ENCODE measurements at regions not wholly inside any gene's neighbourhood (a gene's known extent, or its start where the extent isn't known, plus 50 kb on each side); places are given as distances from the start of the nearest gene placed in this dataset.

DNA sequence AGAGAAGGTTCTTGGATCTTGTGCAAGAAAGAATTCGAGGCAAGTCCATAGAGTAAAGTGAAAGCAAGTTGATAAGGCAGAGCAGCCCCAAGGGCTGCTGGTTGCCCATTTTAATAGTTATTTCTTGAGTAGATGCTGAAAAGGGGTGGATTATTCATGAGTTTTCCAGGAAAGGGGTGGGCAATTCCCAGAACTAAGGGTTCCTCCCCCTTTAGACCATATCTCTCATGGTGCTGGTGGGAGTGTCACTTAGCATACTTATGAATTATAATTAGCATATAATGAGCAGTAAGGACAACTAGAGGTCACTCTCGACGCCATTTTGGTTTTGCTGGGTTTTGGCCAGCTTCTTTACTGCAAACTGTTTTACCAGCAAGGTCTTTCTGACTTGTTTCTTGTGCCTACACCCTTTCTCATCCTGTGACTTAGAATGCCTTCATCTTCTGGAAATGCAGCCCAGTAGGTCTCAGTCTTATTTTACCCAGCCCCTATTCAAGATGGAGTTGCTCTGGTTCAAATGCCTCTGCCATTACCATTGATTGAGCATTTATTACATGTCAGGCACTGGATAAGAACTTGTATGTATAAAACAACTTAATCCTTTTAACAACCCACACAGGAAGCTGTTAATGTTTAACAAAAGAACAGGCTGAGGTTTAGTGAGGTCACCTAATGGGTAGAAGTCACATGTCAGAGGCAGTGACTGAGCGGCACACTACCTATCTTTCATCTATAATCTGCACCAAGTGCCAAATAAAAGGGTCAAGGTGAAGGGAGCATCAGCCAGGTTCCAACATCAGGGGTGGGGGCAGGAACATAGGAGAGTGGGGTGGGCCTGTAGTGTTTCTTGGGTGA is 250.9 kb downstream of the ICOS start:
- DNase-seq, result no peak

DNA sequence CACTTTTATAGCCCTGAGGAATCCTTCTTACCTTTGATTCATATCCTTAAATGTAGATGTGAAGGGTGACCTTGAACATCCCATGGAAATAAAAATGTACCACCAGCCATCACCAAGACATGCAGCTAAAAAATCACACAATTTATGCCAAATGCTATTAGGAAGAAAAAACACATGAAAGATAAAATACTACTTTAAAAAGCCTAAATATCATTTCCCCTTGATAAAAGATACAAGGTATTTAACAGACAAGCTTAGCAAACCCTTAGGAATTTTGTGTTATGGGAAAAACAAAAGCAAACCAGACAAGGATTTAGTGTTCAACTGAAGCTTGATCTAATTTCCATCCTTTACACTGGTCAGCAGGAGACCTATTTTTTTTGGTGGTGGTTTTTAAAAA is 255.0 kb downstream of the ICOS start:
- no peak for DNase-seq

DNA sequence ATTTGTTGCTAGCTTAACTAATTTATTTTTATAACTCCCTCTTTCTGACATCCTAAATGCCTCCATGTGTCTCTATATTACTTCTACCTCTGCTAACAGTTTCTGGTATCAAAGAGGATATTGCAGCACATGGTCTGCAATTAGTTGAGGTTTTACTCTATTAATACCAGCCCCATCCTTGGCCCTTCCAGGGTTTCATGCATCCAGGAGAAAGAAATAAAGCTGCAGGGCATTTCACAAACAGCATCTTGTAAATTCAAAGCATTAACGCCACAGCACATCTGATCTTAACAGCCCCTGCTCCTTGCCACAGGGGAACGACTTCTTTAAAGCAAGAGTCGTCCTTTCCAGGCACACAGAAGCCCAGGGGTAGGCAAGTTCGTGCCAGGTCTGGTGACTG is 258.9 kb downstream of the ICOS start:
- no peak for DNase-seq

DNA sequence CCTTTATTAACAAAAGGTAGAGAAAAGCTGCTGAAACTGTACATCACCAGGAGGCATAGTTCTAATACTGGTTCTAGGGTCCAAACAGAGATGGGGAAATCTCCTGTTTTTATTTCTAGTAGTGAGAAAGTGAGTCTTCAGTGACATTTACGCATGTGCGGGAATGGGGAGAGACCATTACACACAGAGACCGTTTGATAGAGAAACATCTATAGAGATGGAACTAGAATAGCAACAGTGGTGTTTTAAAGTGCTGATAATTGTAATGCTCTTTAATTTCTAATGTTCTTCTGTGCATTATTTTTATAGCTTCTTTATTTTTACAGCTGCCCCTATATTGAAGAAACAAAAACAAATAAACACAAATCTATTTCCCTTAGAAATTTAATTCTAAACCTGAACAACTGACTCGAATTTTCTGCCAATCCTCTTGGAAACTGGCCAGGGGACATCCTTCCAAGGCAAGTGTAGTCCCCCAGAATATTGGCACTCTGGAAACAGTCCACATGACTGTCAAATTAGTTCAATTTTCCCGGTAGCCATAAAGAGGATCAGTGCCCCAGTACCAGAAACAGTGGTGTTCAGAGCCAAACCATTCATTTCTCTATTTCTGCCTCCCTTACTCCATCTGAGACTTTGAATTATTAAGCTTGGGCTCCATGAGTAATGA is 260.9 kb downstream of the ICOS start:
- no peak for DNase-seq

DNA sequence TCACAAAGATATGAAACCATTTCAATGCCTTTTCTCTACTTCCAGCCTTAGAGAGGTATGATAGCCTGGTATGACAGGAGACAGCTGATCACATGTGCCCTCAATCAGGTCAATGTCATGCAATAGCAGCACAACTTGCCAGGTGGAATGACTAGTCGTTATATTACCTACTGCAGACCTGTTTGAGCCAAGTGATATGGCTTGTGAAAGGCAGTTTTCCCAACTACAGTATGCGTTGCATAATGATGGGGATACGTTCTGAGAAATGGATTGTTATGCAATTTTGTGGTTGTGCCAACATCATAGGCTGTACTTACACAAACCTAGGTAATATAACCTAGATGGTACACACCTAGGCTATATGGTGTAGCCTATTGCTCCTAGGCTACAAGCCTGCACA is 262.8 kb downstream of the ICOS start:
- DNase-seq, result no peak

DNA sequence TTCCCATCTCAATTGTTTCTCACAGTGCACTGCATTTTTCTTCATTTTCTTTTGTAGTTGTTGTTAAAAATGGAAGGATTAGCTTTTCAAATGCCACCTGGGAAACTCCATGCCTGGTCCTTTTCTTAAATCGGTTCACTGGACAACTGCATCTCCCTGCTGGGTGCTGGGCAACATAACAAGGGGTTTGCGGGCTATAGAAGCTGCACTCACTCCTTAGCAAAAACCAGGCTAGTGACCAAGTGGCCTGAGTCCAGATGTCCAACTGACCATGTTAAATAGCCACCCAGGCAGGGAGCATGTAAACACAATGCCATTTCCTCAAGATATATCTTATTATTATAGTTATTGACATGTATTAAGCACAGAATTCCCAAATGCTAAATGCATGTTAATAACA is 264.9 kb downstream of the ICOS start:
- DNase-seq, result no peak

DNA sequence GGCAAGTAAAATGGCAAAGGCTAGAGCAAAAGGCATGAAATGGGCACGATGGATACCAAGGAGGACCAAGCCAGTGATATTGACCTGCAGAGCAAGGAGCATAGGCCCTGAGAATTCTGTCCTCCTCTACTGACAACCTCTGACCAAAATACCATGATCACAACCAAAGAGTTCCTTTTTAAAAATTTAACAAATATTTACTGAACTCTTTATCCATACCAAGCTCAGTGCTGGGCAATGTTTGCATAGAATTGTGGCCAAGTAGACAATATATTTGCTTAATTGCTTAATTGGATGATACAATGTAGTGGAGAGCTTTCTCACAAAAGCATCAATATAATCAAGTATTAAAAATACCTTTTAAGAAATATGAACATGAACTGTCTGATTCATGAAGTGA is 265.7 kb downstream of the ICOS start:
- no peak for DNase-seq

DNA sequence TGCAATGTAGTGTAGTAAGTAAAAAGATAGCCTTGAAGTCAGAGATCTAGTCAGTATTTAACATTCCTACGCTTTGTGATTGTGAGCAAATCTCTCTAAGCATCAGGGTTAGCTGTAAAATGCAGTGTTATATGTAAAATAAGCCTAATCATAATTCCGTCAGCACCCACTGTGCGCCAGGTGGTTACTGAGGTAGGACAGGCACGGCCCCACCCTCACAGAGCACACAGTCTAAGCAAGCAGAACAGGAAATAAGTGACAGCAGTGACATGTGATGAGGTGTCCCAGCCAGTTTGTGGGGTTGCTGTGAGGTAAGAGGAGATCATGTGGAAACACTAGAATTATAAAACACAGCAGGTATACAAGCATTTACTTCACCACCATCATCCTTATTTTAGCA is 267.1 kb downstream of the ICOS start:
- no peak for DNase-seq

DNA sequence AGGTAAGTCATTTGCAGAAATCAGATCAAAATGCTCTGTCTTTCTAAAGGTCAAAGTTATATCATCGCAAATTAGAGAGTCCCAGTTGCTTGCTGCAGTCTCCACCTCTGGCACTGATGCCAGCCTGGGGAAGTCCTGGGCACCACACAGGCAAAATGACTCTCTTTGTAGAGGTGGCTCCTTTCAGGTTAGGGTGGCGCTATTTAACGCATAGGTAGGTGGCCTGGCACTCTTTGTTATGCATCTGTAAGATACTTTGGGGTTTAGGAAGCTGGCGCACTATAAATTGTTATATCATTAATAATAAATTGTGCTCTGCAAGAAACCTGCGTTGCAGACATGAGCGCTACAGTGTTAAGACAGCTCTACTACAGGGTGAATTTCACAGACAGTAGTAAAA is 268.5 kb downstream of the ICOS start:
- DNase-seq, result no peak

DNA sequence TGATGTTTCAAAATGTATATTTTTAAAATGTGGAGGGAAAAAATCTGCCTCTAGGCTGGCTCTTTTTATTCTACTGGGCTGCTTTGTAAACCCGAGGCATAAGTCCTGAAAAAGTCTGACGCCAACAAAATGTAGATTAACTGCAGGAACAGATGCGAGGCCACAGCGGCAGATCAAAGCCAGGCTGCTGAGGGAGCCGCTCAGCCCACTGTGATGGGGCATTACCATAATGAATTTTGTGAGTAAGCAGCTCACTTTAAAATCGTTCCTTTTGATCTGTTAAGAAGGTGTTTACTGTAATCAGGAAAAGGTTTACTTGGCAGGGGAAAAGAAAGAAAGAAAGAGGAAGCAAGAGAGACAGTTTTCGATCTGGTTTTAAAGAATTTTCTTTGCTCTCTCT is 269.0 kb downstream of the ICOS start:
- no peak for DNase-seq

DNA sequence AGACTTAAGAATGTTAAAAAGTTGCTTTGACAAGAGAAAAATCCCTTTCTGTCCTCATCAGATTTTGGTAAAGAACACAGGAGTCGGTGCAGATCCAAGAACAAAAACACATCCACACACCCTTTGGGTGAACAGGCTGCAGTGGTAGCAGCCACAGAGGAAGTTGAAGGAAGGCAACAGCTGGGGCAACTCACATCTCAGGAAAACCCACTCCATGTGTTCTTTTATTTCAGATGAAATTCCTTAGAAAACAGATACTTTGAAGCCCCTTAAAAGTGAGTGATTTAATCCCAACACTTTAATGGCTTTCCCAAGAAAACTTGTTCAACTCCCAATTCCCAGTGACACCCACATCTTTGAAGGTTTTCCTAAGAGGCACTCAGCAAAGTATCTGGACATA is 271.3 kb downstream of the ICOS start:
- DNase-seq, result no peak

DNA sequence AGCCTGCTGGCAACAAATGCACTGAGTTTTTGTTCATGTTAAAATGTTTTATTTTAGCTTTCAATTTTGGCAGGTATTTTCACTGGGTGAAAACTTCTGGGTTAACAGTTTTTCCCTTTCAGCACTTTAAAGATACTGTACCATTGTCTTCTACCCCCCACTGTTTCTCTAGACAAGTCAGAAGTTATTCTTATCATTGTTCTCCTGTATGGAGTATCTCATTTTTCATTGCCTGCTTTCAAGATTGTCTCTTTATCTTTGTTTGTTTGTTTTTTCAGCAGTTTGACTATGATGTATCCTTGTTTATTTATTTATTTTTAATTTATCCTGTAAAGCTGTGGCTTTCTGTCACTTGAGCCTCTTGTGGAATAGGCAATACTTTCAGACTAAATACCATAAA is 277.0 kb downstream of the ICOS start:
- DNase-seq, result no peak

DNA sequence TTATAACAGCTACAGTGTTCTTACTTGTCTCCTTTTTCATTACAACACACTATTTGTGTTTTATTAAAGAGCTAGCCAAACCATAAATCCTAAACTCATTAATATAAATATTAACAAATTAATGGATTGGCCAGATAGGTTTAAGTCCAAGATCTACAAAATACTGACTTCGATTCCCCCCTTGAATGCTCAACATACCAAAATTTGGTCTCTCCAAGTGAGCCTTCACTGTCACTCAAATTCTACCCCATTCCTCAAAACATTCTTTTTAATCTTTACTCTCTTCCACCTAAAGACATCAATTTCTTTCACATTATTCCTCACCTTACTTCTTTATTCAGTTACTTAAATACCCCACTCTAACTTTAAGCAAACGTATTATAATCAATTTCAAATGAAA is 281.5 kb downstream of the ICOS start:
- no peak for DNase-seq

DNA sequence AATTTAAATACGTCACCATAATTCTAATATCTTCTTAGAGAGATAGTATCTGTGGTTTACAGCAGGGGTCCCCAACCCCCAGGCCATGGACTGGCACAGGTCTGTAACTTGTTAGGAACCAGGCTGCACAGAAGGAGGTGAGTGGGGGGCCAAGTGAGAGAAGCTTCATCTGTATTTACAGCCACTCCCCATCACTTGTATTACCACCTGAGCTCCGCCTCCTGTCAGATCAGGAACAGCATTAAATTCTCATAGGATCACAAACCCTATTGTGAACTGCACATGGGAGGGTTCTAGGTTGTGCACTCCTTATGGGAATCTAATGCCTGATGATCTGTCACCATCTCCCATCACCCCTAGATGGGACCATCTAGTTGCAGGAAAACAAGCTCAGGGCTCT is 282.6 kb downstream of the ICOS start:
- DNase-seq, result no peak

DNA sequence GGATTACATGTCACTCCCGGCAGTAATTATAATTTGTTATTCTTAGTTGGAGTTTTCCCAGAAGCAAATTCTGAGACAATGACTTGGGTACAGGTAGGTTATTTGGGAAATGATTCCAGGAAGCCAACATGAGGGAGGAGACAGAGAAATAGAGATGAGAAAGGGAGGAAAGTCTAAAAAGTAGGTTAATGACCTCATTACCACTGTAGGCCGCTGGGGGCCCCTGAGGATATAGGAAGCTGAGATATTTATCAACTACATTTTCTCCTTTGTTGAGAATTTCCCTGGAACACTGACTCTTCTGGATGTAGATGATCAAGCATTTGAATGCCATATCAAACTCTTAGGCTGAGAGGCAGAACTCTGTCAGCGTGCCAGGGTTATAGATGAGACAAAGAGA is 284.3 kb downstream of the ICOS start:
- no peak for DNase-seq

DNA sequence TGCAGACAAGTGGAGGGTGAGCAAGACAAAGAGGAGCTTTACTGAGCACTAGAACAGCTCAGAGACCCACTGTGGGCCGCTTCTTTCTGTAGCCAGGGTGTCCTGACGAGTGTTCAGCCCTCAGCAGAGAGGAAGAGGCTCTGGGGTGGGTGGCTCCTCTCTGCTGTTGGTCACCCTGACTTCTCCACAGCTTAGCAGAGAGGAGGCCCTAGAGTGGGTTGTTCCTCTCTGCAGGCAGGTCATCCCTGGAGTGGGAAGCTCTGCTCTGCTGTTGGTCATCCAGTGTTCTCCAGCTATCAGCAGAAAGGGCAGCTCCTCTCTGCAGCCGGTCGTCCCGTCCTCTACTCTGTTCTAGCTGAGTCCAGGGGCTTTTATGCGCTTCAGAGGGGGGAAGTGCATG is 286.5 kb downstream of the ICOS start:
- no peak for DNase-seq

DNA sequence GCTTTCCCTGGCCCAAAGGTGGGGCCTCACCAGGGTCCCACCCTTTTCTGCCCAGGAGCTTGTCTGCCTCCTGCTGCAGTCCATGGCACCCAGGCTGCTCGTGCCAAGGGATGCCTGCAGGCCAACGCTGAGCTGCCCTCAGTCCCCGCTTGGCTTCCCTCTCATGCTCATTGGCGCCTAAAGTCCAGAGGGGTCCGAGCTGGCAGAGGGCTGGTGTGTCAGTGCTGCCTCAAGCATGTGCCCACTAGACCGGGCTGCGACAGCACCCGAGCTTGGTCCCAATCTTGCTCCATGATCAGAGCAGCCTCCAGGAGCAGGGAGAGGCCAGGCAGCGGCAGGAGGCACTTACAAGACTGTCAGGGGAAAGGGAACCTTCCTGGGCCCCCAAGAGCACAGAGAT is 287.0 kb downstream of the ICOS start:
- no peak for DNase-seq

DNA sequence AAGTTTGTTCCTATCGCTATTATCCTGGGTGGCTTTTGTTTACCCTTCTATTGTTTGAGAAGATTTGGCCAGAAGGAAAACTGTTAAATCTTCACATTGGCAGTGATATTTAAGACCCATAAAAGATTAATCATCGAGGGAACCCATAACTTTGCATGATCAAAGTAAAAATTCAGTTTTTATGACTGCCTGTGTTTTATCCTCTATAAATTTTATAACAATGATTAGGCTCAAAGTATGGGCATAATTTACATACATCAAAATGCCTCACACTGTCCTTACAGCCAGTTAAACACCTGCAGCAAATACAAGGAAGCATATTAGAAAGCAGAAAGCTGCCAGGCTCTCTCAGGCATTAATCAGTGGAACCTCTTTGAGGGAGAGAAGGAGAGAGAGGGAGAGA is 289.1 kb downstream of the ICOS start:
- no peak for DNase-seq

DNA sequence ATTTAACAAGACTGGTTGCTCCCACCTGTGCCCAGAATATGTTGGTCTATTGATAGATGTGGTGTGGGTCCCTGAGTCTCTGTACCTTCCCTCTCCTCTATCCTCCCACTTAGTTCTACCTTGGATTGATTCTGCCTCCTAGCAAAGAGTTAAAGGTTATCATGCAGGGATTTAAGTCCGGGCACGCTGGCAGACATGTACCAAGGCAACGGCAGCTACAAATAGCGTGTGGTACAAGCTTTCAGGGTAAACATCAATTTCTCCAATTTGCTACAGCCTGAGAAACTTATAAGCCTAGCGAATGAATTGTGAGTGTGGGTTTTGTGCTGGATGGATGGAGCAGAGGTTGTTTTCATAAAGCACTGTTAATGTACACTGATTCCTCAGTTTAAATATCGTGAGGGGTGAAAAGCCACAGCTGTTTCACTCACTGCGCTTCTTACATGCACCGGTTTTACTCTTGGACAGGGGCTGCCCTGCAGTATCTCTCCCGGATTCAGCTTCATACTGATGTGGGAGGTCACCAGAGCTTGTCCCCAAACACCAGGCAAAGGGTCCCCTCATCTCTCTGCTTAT is 289.8 kb downstream of the ICOS start:
- DNase-seq, result no peak

DNA sequence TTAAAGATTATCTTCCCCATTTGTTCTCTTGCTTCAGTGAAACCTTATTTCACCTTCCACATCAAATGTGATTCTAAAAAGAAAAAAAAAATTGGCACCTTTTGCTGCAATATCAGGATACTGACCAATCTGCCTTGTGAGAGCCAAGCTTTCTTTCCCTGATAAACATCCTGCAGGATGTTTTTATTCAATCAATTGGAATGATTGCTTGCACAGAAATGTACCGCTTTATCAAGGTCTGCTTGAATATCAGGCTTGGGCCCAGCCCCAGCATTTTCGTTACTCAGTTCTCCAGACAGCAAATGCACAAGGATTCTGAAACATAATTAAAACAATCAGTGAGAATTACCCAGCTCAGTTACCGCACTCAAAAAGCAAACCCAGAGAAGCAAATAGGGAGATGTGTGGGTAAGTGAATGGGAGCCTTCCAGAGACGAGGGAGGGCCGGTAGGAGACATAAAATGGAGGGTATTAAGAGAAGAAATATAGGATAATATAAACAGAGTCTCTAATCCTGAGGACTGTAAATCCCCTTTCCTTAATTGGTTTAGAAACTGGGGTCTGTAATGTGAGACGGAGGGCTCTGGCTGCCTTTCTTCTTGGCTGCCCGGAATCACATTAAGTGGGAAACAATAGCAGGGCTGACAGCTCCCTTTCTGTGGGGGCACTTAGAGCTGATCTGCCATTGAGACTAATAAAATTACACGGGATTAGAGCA is 291.8 kb downstream of the ICOS start:
- DNase-seq, result no peak

DNA sequence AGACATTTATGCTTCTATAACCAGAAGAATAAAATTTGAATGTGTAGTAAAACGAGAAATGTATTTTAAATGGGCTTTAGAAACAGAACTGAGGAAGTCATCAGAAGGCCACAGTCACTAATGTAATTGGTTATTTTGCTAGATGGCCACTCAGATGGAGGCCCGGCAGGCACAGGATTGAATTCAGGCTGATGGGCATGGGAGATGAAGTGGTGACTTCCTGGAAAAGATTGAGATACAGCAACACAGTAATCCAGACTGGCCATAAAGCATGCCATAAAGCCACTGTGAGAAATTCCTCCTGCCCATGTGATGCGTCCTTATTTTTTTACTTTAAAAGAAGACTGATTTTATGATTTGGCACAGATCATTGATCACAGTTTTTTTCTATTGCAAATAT is 297.7 kb downstream of the ICOS start:
- DNase-seq, result no peak

DNA sequence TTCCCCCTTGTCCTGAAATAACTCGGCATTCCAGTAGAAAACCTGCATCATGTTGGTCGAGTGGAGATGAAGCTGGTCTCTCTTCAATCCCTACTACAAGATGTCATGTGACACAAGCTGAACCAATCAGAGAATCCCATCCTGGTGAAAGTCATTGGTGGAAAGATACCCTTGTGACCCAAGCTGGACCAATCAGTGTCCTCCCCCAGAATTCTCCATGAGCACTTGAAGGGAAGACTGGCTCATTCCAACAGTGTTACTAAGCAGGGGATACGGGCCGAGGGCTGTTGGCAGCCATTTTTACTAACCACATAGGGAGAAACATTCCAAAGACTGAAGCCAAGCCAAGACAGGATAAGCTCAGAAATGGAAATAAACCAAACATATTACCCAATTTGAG is 298.3 kb downstream of the ICOS start:
- DNase-seq, result no peak

DNA sequence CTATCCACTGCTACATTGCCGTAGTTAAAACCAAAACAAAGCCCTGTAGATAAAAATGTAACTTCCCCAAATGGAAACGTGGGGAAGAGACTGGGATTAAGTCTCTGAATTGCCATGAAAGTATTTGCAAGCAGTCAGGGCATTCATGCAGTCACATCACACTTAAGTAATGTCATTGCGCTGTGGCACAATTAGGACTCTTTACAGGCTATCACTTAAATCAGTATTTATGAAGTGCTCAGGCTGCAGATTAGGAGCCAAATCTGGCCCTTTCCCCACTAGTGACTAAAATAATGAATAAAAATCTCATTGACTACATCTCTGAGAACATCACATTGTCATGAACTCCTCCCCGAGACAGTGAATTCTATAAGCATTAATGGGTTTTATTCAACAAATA is 300.9 kb downstream of the ICOS start:
- no peak for DNase-seq

Data from hippocampal formation (tissue), 2 donors.